22Rv1 (cell line): ENCODE measurements at regions not wholly inside any gene's neighbourhood (a gene's known extent, or its start where the extent isn't known, plus 50 kb on each side); places are given as distances from the start of the nearest gene placed in this dataset.

Experiments used
- CTCF ChIP-seq: fragments of 450-650 bp; IDR thresholded peaks from 2 replicates; pipeline ENCODE4 v1.5.1; 2017; ENCODE audit warnings: mild to moderate bottlenecking
- ZFX ChIP-seq: fragments of 450-650 bp; IDR thresholded peaks from 2 replicates; pipeline ENCODE4 v1.6.1; 2017; ENCODE audit warnings: antibody characterized with exemption, borderline replicate concordance

GRCh38 chr15:77542491-77543001 lies 90.2 kb downstream of the LINGO1 start:
- TF ChIP-seq CTCF (no peak), ZFX (no peak)
